ENCODE measurements at regions not wholly inside any gene's neighbourhood (a gene's known extent, or its start where the extent isn't known, plus 50 kb on each side); places are given as distances from the start of the nearest gene placed in this dataset.

DNA sequence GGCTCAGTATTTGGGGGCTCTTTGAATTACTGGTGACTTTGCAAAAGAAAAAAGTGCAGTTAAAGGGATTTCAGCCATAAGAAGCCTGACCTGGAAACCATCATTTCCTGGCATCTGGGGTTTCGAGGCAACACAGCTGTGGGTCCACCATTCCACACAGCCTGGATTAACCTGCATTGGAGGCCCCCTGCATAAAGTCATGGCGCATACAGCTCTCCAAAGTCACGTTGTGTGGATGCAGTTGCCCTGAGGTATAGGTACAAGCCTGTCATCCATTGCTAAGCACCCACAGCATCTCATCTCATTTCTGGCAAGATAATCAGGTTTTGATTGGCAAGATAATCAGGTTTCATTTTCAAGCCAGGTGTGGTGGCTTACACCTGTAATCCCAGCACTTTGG is 54.5 kb upstream of the TAGAP start:
- no peak for DNase-seq

DNA sequence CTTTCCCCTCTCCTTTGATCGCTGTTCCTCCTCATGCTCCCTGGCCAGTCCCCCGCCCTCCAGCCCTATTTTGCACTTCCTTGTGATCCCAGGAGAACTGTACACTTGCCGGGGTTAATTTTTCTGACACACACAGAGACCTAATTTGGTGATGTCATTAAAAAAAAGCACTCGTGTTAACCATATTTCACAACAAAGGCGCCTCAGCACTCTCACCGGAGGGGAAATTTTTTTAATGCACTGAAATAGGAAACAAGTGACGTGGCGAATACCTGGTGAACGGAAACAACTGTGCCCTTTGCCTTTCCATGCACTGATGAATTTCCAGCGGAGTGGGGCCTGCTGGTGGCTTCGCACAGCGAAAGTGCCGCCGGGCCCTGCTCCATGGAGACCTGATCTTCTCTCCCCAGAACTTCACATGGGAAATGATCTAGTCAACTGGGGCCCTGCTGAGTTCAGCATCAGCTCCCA is 53.9 kb upstream of the TAGAP start:
- DNase-seq = peak; percentile 44

DNA sequence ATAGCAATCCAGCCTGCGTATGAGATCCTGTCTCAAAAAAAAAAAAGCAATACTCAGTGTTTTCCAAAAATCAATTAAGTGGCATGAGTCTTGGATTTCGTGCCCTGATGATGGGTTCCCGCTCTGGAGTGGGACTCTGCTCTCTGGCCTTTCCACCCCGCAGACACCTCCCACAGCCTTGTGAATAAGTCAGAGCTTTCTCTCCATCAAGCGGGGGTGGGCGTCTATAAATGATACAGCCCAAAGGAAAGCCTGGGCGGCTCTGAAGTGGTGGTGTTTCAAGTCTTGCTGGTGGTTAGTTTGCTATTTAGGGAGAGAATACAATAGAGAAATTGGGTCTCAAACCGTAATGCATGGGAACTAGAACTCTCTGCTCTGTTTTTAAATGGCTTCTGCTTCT is 52.5 kb upstream of the TAGAP start:
- no peak for DNase-seq

DNA sequence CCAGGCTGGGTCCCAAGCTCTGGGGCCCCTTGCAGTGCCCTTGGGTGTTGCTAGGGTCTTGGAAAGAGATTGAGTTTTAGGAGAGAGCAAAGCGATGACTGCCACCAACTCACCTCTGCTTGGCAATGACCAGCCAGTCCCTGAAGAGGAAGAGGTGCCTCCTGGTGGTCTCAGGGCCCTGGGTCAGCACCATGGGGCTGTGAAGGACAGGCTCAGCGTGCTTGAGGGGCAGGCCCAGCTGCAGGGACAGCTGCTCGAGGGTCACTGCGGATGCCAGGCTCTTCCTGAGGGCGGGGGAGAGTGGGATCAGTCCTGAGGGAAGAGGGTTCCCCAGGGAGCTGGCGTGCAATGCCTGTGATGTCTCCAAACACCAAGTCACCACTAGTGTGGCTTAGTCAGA is 50.8 kb upstream of the TAGAP start:
- DNase-seq = peak; percentile 21

DNA sequence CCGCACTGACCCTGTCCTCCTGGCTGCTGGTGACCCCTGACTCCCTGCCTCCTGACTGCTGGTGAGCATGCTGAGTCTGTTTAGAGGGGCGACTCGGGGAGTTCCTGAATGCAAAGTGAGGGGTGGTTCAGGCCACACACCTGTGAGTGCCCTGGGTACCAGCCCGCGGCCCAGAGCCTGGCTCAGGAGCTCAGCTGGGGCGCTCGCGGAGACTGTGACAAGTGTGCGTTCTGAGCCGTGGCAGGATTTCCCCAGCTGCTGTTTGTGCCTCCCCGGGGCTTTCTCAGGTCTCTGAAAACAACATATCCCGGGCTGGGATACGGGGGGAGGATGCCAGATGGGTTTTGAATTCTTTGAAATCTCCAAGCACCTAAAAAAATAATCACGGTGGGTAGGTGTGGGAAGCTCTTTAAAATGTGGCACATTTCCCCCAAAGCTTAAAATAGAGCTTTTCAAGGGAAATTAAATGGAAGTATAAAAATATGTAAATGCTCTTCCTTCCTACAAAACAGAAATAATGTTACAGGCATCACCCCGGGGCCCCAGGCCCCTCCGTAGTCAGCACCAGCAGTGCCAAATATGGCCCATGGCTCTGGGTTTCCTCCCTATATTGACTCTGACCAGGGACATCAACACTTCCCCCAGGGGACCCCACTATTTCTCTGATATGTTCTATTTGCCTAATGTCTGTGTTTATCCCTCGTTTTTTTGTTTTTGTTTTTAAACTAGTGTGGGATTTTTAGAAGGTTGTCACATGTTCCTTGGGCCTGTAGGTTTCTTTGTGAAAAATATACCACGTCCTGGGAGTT is 49.9 kb upstream of the TAGAP start:
- peak; percentile 92 for DNase-seq

All from NCI-H2171 treated with DMSO at 0.1 percent for 48 hours (cell line).